Epithelial cell of esophagus (primary cell): ENCODE measurements at regions not wholly inside any gene's neighbourhood (a gene's known extent, or its start where the extent isn't known, plus 50 kb on each side); places are given as distances from the start of the nearest gene placed in this dataset.

Experiments
- DNase-seq: peaks from one replicate; pipeline ENCODE4 v3.0.0; 2010; ENCODE audit warnings: low read depth
- H3K4me3 ChIP-seq: 2 replicates; pipeline ENCODE4 v1.5.1; 2011; ENCODE audit warnings: mild to moderate bottlenecking, low read length, control low read depth
- CTCF ChIP-seq: IDR thresholded peaks from 2 replicates; pipeline ENCODE4 v1.5.1; 2011; ENCODE audit warnings: low read depth, mild to moderate bottlenecking, low read length, control low read depth, inconsistent platforms; ENCODE audit not compliant: insufficient read depth; ENCODE audit errors: missing control alignments

- H3K4me3 ChIP-seq, result no peak overlapping the region
- TF ChIP-seq CTCF, result no peak
- DNase-seq, result no peak
These were observed 958.8 kb upstream of the ZNF722 start for GRCh38 chr7:63039882-63040281.

- no peak overlapping the region for H3K4me3 ChIP-seq
These were observed 958.3 kb upstream of the ZNF722 start for GRCh38 chr7:63040336-63040735.

GRCh38 chr7:63040966-63041610 is 957.6 kb upstream of the ZNF722 start:
- H3K4me3 ChIP-seq, result no peak overlapping the region
- DNase-seq, result no peak
- TF ChIP-seq CTCF, result no peak

More at GRCh38 chr7:63040336-63040735, 958.3 kb upstream of the ZNF722 start:
- DNase-seq, result no peak
- TF ChIP-seq CTCF, result no peak

- no peak for DNase-seq
- TF ChIP-seq CTCF, result no peak
- H3K4me3 ChIP-seq, result no peak overlapping the region
These were observed 956.9 kb upstream of the ZNF722 start for GRCh38 chr7:63041786-63042185.

- no peak overlapping the region for H3K4me3 ChIP-seq
- no peak for DNase-seq
- no peak for TF ChIP-seq CTCF
These were observed 955.7 kb upstream of the ZNF722 start for GRCh38 chr7:63042730-63043511.

- H3K4me3 ChIP-seq, result no peak overlapping the region
- no peak for TF ChIP-seq CTCF
- DNase-seq, result no peak
These were observed 954.7 kb upstream of the ZNF722 start for GRCh38 chr7:63043657-63044543.
